Activated T-cell treated with anti-CD3 and anti-CD28 coated beads, Interleukin-2, amount 50 U/mL, for 24 hours (primary cell): ENCODE measurements at regions not wholly inside any gene's neighbourhood (a gene's known extent, or its start where the extent isn't known, plus 50 kb on each side); places are given as distances from the start of the nearest gene placed in this dataset.

ENCODE experiments used
- DNase-seq: peaks from one replicate; pipeline ENCODE4 v3.0.0-alpha.2; 2020
- H3K27ac Mint-ChIP-seq: 2 replicates; pipeline ENCODE4 v1.8.0; 2020; ENCODE audit warnings: mild to moderate bottlenecking, mixed read lengths
- H3K27me3 Mint-ChIP-seq: 2 replicates; pipeline ENCODE4 v1.8.0; 2020; ENCODE audit warnings: mixed read lengths
- H3K36me3 Mint-ChIP-seq: 2 replicates; pipeline ENCODE4 v1.8.0; 2020; ENCODE audit warnings: low read depth, mixed read lengths
- H3K4me1 Mint-ChIP-seq: 2 replicates; pipeline ENCODE4 v1.8.0; 2020; ENCODE audit warnings: low read depth, mixed read lengths
- H3K4me3 Mint-ChIP-seq: 2 replicates; pipeline ENCODE4 v1.8.0; 2020; ENCODE audit warnings: mild to moderate bottlenecking, moderate library complexity, mixed read lengths
- H3K9me3 Mint-ChIP-seq: 2 replicates; pipeline ENCODE4 v1.8.0; 2020; ENCODE audit warnings: mixed read lengths

DNA sequence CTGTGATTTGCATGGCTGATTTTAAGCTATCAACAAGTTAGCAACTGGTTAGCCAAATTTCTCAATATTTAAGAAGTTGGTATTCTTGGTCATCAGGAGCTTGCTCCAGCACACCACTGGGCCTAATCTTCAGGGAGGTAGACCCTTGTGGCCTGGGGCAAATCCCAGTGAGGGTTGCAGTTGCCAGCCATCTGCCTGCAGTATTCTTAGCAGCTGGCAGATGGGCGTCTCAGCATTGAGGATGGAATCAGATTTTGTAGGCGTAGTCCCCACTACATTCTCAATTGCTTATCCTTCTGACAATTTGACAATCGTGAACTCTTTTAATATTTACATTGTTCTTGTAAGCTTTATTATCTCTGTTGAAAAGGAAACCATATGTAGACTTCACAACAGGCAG, 1266.2 kb downstream of the SLITRK5 start:
- H3K36me3 Mint-ChIP-seq = no peaks in the 10 kb centered on the region
- H3K4me3 Mint-ChIP-seq = no peak overlapping the region
- H3K27me3 Mint-ChIP-seq = no peaks in the 10 kb centered on the region
- H3K9me3 Mint-ChIP-seq = no peaks in the 10 kb centered on the region
- H3K27ac Mint-ChIP-seq = no peak overlapping the region
- peaks cover 7% of the 10 kb centered on the region for H3K4me1 Mint-ChIP-seq
- no peak for DNase-seq

- Mint-ChIP-seq H3K36me3 (no peaks in the 10 kb centered on the region), H3K4me3 (no peak overlapping the region), H3K4me1 (no peaks in the 10 kb centered on the region), H3K27ac (no peak overlapping the region), H3K9me3 (peaks cover 5% of the 10 kb centered on the region), H3K27me3 (no peaks in the 10 kb centered on the region)
- DNase-seq = no peak
Measured at GRCh38 chr13:88945793-88946192, 1274.6 kb downstream of the SLITRK5 start.

- Mint-ChIP-seq H3K27ac (no peak overlapping the region), H3K4me3 (no peak overlapping the region), H3K4me1 (no peaks in the 10 kb centered on the region)
Measured at GRCh38 chr13:88948501-88948900, 1277.3 kb downstream of the SLITRK5 start.

GRCh38 chr13:88958821-88959220, 1287.7 kb downstream of the SLITRK5 start:
- Mint-ChIP-seq H3K27me3 (no peaks in the 10 kb centered on the region), H3K4me1 (no peaks in the 10 kb centered on the region), H3K27ac (no peak overlapping the region), H3K4me3 (no peak overlapping the region), H3K9me3 (peaks cover 25% of the 10 kb centered on the region), H3K36me3 (no peaks in the 10 kb centered on the region)
- no peak for DNase-seq

More at GRCh38 chr13:88948501-88948900, 1277.3 kb downstream of the SLITRK5 start:
- no peak for DNase-seq
- Mint-ChIP-seq H3K9me3 (peaks cover 5% of the 10 kb centered on the region), H3K27me3 (no peaks in the 10 kb centered on the region), H3K36me3 (no peaks in the 10 kb centered on the region)

DNA sequence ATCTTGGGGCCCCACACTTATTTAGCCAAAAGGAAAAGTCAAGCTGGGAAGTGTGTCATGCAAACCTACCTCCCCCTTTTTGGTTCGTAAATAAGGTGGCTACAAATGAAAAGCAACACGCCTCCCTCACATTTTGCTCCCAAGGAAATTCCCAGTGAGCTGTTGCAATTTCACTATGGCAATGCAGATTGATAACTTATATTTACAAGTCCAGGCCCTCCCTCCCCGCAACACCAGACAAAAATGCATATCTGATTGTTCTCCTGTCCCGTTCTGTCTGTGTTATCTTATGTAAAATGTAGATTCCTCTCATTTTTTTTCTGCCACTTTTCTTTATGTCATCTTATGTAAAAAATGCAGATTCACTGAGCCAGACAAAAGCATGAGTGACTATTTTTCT, 1305.3 kb downstream of the SLITRK5 start:
- DNase-seq = no peak
- Mint-ChIP-seq H3K27me3 (no peaks in the 10 kb centered on the region), H3K9me3 (no peaks in the 10 kb centered on the region), H3K4me3 (no peak overlapping the region), H3K4me1 (peaks cover 13% of the 10 kb centered on the region), H3K27ac (no peak overlapping the region), H3K36me3 (no peaks in the 10 kb centered on the region)

- Mint-ChIP-seq H3K36me3 (no peaks in the 10 kb centered on the region), H3K9me3 (no peaks in the 10 kb centered on the region), H3K4me1 (peaks cover 17% of the 10 kb centered on the region), H3K27me3 (no peaks in the 10 kb centered on the region), H3K27ac (no peak overlapping the region), H3K4me3 (no peak overlapping the region)
- no peak for DNase-seq
Measured at GRCh38 chr13:88978607-88979006, 1307.4 kb downstream of the SLITRK5 start.

GRCh38 chr13:88979465-88980175, 1308.4 kb downstream of the SLITRK5 start:
- Mint-ChIP-seq H3K27ac (no peak overlapping the region), H3K4me3 (no peak overlapping the region), H3K36me3 (no peaks in the 10 kb centered on the region), H3K27me3 (no peaks in the 10 kb centered on the region), H3K9me3 (no peaks in the 10 kb centered on the region), H3K4me1 (peaks cover 24% of the 10 kb centered on the region)
- DNase-seq = no peak

GRCh38 chr13:89003656-89004055, 1332.5 kb downstream of the SLITRK5 start:
- Mint-ChIP-seq H3K36me3 (no peaks in the 10 kb centered on the region), H3K27ac (no peak overlapping the region), H3K27me3 (no peaks in the 10 kb centered on the region), H3K4me1 (no peaks in the 10 kb centered on the region), H3K4me3 (no peak overlapping the region), H3K9me3 (peaks cover 2% of the 10 kb centered on the region)
- no peak for DNase-seq

GRCh38 chr13:89011615-89012014, 1340.4 kb downstream of the SLITRK5 start:
- H3K4me1 Mint-ChIP-seq = peaks cover 5% of the 10 kb centered on the region
- no peaks in the 10 kb centered on the region for H3K36me3 Mint-ChIP-seq
- no peak overlapping the region for H3K4me3 Mint-ChIP-seq
- no peaks in the 10 kb centered on the region for H3K27me3 Mint-ChIP-seq
- DNase-seq = no peak
- peaks cover 7% of the 10 kb centered on the region for H3K9me3 Mint-ChIP-seq
- no peak overlapping the region for H3K27ac Mint-ChIP-seq

DNA sequence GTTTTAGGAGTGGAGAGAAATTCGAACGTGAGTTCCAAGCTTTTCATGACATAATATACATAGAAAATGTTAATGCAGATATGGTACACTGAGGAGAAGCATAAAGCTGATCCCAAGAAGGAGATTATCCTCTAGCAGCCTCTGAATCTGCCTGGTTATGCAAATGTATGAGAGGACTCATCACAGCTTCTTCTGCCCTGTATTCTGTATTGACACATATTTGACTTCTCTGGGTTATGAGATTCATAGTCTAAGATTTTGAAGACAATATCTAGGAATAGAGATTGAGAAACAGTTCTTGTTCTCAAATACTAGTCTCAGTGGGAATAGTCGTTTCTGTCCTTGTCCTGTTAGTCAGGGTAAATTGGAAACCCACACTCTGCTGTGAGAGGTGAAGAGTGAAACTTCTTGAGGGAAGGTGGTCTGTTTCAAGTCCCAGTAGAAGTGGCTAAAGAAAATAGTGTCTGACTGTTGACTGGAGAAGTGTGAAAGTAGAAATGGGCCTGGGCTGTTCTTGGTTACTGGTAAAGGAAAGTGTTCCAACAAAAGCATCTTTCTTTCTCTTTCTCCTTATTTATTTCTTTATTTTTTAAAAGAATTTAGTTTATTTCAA, 1356.6 kb downstream of the SLITRK5 start:
- DNase-seq = no peak
- peaks cover 25% of the 10 kb centered on the region for H3K4me1 Mint-ChIP-seq
- H3K9me3 Mint-ChIP-seq = peaks cover 17% of the 10 kb centered on the region
- no peak overlapping the region for H3K4me3 Mint-ChIP-seq
- H3K36me3 Mint-ChIP-seq = no peaks in the 10 kb centered on the region
- H3K27ac Mint-ChIP-seq = no peak overlapping the region
- no peaks in the 10 kb centered on the region for H3K27me3 Mint-ChIP-seq

DNA sequence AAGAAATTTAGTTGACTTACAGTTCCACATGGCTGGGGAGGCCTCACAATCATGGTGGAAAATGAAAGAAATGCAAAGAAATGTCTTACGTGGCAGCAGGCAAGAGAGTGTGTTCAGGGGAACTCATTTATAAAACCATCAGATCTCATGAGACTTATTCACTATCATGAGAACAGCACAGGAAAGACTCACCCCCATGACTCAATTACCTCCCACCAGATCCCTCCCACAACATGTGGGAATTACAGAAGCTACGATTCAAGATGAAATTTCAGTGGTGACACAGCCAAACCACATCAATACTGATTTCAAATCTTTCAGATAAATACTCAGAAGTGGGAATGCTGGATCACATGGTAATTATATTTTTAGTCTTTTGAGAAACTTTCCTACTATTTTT, 1357.9 kb downstream of the SLITRK5 start:
- DNase-seq = no peak
- Mint-ChIP-seq H3K4me1 (peaks cover 25% of the 10 kb centered on the region), H3K27me3 (no peaks in the 10 kb centered on the region), H3K9me3 (peaks cover 27% of the 10 kb centered on the region), H3K4me3 (no peak overlapping the region), H3K36me3 (no peaks in the 10 kb centered on the region), H3K27ac (peak overlapping the region; percentile 24)

- Mint-ChIP-seq H3K4me1 (peaks cover 13% of the 10 kb centered on the region), H3K27me3 (no peaks in the 10 kb centered on the region), H3K27ac (no peak overlapping the region), H3K4me3 (no peak overlapping the region), H3K36me3 (no peaks in the 10 kb centered on the region), H3K9me3 (peaks cover 23% of the 10 kb centered on the region)
- no peak for DNase-seq
Measured at GRCh38 chr13:89034015-89034414, 1362.8 kb downstream of the SLITRK5 start.

GRCh38 chr13:89052699-89053098, 1381.5 kb downstream of the SLITRK5 start:
- peaks cover 6% of the 10 kb centered on the region for H3K9me3 Mint-ChIP-seq
- H3K4me3 Mint-ChIP-seq = no peak overlapping the region
- peaks cover 5% of the 10 kb centered on the region for H3K4me1 Mint-ChIP-seq
- H3K36me3 Mint-ChIP-seq = no peaks in the 10 kb centered on the region
- DNase-seq = no peak
- no peak overlapping the region for H3K27ac Mint-ChIP-seq
- no peaks in the 10 kb centered on the region for H3K27me3 Mint-ChIP-seq

- DNase-seq = no peak
- Mint-ChIP-seq H3K27me3 (no peaks in the 10 kb centered on the region), H3K4me1 (peaks cover 5% of the 10 kb centered on the region), H3K27ac (no peak overlapping the region), H3K9me3 (peaks cover 7% of the 10 kb centered on the region), H3K36me3 (no peaks in the 10 kb centered on the region), H3K4me3 (no peak overlapping the region)
Measured at GRCh38 chr13:89053418-89053817, 1382.2 kb downstream of the SLITRK5 start.

- Mint-ChIP-seq H3K27ac (no peak overlapping the region), H3K27me3 (no peaks in the 10 kb centered on the region), H3K9me3 (peaks cover 10% of the 10 kb centered on the region), H3K36me3 (no peaks in the 10 kb centered on the region), H3K4me1 (peaks cover 5% of the 10 kb centered on the region), H3K4me3 (no peak overlapping the region)
- DNase-seq = no peak
Measured at GRCh38 chr13:89057274-89057673, 1386.1 kb downstream of the SLITRK5 start.
